IPS-18a (cell line): ENCODE measurements at regions not wholly inside any gene's neighbourhood (a gene's known extent, or its start where the extent isn't known, plus 50 kb on each side); places are given as distances from the start of the nearest gene placed in this dataset.

Source experiments
- H3K27ac ChIP-seq: one replicate; pipeline ENCODE4 v1.5.1; 2013; ENCODE audit warnings: low read length
- H3K27me3 ChIP-seq: one replicate; pipeline ENCODE4 v1.6.1; 2013; ENCODE audit warnings: mild to moderate bottlenecking, low read length; ENCODE audit not compliant: control insufficient read depth, insufficient read depth
- H3K36me3 ChIP-seq: one replicate; pipeline ENCODE4 v1.6.1; 2013; ENCODE audit warnings: low read depth, low read length; ENCODE audit not compliant: control insufficient read depth
- H3K4me1 ChIP-seq: one replicate; pipeline ENCODE4 v1.6.1; 2013; ENCODE audit warnings: low read depth, low read length; ENCODE audit not compliant: control insufficient read depth
- H3K4me3 ChIP-seq: one replicate; pipeline ENCODE4 v1.5.1; 2013; ENCODE audit warnings: low read length
- H3K9ac ChIP-seq: one replicate; pipeline ENCODE4 v1.6.1; 2013; ENCODE audit warnings: mild to moderate bottlenecking, low read length, moderate library complexity
- H3K9me3 ChIP-seq: one replicate; pipeline ENCODE4 v1.6.1; 2013; ENCODE audit warnings: low read depth, low read length; ENCODE audit not compliant: control insufficient read depth

DNA sequence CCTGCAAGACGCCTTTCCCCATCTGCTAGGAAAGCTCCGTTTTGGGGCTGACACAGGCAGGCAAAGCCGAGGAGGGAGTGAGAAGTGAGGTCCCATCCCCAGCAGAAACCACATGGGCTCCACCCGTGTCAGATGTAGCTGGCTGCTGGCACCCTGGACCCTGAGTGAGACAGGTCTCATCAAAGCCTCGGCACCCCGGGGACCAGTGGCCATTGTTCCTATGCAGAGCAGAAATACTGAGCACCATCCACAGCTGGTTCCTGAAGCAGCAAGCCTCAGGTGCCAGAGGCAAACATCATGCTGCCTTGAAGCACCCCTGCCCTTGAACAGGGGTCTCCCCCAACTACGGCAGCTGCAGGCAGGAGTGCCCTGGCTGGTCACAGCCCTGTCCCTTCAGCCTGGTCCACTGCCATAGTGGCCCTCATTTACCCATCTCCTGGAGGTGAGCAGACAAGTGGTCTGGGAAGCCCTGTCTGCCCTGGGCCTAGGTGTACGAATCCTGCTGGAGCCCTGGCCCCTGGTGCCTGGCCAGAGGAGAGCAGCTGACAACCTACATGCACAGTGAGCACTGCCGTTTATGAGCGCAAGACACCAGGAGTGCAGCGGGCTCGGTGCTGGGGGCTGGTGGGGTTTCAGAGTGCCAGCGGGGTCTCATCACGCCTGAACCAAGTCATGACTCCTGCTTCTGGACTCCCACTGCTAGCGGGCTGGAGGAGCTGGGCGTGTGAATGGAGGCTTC lies 289.8 kb upstream of the RTL1 start:
- H3K9ac ChIP-seq = no peak overlapping the region
- H3K27me3 ChIP-seq = no peaks in the 10 kb centered on the region

DNA sequence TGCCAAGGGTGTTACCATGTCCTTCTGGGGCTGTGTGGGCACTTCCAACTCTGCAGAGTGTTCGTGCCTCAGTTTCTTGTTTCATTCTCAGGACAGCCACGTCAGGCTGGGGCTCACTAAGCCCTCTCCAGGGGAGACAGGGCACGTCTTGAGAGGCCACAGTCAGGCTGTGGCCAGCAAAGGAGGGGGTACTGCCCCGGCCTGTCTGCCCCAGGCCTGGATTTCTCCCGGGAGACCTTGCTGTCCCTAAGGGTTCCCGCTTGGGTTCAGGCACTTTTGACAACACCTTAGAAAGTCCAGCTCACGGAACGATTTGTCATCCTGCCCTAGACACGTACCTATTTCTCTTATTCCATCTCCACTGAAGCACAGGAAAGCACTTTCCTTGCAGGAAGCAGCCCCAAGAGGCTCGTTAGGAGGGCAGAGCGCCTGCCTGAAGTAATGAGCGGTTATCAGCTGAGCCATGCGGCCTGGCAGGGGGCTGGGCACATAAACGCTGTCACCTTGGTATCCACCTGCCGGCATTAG lies 290.4 kb upstream of the RTL1 start:
- Histone ChIP-seq H3K4me1 (peaks cover 9% of the 10 kb centered on the region), H3K36me3 (no peaks in the 10 kb centered on the region), H3K27ac (no peak overlapping the region), H3K9ac (no peak overlapping the region), H3K4me3 (no peak overlapping the region), H3K27me3 (no peaks in the 10 kb centered on the region), H3K9me3 (no peaks in the 10 kb centered on the region)

More for the DNA sequence above, 289.8 kb upstream of the RTL1 start:
- Histone ChIP-seq H3K4me1 (peaks cover 9% of the 10 kb centered on the region), H3K36me3 (no peaks in the 10 kb centered on the region), H3K4me3 (no peak overlapping the region), H3K9me3 (no peaks in the 10 kb centered on the region), H3K27ac (no peak overlapping the region)

DNA sequence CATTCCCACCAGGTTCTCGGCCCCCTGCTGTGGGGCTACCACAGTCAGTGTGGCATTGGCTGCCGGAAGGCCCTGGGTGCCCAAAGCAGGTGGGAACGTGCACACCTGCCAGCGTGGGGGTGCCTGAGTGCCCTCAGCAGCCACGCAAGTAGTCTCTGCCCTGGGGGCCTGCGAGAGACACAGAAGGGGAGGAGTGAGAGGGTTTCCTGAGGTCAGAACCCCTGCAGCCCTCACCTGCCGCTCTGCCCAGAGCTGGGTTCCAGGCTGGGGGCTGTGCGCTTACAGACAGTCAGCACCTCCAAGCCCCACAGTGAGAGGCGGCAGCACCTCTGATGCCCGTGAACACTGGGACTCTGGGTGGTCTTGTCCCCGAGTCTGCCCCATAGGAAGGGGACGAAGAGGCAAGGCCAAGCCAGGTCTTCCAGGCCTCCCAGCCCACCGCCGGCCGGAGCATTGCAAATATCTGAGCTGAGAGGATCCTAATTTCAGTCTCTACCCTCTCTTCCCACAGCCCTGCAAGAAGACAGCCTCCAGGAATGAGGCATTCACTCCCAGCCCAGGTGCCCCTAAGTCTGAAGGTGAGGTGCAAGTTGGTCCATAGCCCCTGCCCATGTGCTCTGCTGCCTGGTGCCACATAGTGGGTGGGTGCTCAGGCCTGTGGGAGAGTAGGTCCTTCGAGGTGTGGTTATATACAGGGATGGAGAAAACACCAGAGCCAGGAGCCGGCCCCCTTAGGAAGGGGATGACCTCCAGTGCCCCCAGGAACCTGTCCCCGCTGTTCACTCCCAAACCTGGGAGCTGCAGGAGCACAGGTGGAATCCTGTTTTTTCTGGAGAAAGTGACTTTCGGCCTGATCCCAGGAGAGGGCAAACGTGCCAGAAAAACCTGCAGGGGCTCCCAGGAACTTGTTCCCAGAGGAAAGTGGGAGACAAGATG lies 291.1 kb upstream of the RTL1 start:
- Histone ChIP-seq H3K4me3 (no peak overlapping the region), H3K36me3 (no peaks in the 10 kb centered on the region), H3K27ac (no peak overlapping the region), H3K27me3 (no peaks in the 10 kb centered on the region), H3K4me1 (peaks cover 9% of the 10 kb centered on the region), H3K9me3 (no peaks in the 10 kb centered on the region), H3K9ac (no peak overlapping the region)

DNA sequence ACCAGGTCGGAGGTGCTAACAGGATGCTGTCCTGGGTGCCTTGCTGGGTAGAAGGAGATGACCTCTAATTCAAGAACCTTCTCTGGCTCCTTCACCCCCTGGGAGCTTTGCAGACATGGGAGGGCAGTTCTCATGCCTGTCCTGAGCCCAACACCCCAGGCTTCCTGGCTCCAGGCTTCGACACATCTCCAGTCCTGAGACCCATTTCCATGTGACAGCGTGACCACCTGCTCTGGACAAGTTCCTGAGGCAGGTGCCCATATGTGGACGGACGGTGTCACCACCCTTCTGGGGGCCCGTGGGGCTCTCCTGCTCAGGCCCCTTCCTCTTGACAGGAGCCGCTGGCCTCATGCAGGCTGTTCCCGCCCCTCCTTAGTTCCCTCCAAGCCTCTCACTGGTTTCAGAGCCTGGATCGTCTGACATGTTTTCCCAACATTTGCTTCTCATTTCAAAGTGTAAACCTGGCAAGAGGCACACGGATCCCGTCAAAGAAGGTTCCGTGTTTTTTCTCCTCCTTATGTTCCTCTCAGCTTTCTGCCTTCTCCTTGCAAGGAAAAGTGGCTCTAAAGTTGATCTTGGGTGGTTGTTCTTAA lies 291.9 kb upstream of the RTL1 start:
- no peaks in the 10 kb centered on the region for H3K9me3 ChIP-seq
- no peaks in the 10 kb centered on the region for H3K36me3 ChIP-seq
- H3K9ac ChIP-seq = no peak overlapping the region
- peaks cover 9% of the 10 kb centered on the region for H3K4me1 ChIP-seq
- no peaks in the 10 kb centered on the region for H3K27me3 ChIP-seq
- H3K4me3 ChIP-seq = no peak overlapping the region
- no peak overlapping the region for H3K27ac ChIP-seq

DNA sequence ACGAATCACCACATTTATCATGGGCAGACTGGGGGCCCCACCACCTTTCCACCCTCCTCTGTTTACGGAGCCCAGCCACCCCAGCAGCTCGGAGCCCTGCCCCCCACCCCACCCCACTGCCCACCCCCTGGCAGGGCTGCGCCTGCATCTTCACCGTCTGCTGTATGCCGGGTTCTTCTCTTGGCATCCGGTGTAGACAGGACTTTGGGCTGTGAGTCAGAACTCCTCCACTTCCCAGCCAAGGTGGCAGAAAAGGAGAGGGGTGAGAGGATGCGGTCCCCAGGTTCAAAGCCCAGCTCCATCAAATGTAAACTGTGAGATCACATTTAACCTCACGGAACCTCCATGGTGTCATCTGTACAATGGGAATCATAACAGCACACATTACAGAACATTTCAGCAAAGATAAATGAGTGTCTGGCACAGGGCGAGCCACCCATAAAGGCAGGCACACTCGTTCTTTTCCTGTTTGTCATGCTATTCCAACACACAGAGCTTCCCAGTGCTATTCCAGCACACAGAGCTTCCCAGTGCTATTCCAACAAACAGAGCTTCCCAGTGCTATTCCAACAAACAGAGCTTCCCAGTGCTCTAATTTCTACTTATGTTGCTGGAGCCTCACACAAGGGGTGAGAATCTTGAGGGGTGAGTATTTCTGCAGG lies 292.7 kb upstream of the RTL1 start:
- Histone ChIP-seq H3K4me1 (peaks cover 9% of the 10 kb centered on the region), H3K9me3 (no peaks in the 10 kb centered on the region), H3K27ac (no peak overlapping the region), H3K4me3 (no peak overlapping the region), H3K9ac (no peak overlapping the region), H3K36me3 (no peaks in the 10 kb centered on the region), H3K27me3 (no peaks in the 10 kb centered on the region)

DNA sequence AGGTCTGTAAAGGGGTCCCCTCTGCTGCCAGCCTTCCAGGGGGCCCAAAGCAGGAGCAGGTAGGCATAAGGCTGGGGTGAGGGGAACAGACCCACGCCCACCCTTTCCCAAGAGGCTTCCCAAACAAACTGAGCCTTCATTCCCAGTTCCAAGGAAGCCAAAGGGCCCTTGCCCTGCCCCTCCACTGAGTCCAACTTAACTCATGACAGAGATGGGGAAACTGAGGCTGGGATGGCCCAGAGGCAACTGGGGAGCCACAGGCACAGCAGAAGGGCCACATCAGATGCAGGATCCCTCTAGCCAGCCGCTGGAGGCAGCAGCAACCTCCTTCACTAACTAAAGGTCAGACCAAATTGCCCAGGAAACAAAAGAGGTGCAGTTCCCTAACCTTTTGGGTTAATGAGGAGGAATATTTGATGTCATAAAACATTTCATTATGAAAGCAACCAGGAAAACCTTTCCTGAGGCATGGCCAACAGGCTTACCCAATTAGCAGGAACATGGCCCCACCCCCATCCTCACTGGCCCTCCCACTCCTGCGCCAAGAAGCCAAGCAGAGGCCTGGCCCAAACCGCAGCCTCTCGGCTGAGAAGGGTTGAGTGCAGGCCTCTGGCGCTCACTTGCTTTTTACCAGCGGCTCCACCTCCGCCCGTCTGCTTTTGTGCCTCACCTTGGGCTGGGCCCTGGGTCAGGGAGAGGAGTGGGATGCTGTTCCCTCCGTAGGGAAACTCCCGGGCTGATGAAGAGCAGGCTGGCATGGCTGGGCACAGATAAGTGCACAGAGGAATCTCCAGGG lies 293.5 kb upstream of the RTL1 start:
- H3K4me3 ChIP-seq = no peak overlapping the region
- H3K36me3 ChIP-seq = no peaks in the 10 kb centered on the region
- H3K27me3 ChIP-seq = no peaks in the 10 kb centered on the region
- H3K4me1 ChIP-seq = peaks cover 9% of the 10 kb centered on the region
- no peaks in the 10 kb centered on the region for H3K9me3 ChIP-seq
- H3K9ac ChIP-seq = no peak overlapping the region
- no peak overlapping the region for H3K27ac ChIP-seq

DNA sequence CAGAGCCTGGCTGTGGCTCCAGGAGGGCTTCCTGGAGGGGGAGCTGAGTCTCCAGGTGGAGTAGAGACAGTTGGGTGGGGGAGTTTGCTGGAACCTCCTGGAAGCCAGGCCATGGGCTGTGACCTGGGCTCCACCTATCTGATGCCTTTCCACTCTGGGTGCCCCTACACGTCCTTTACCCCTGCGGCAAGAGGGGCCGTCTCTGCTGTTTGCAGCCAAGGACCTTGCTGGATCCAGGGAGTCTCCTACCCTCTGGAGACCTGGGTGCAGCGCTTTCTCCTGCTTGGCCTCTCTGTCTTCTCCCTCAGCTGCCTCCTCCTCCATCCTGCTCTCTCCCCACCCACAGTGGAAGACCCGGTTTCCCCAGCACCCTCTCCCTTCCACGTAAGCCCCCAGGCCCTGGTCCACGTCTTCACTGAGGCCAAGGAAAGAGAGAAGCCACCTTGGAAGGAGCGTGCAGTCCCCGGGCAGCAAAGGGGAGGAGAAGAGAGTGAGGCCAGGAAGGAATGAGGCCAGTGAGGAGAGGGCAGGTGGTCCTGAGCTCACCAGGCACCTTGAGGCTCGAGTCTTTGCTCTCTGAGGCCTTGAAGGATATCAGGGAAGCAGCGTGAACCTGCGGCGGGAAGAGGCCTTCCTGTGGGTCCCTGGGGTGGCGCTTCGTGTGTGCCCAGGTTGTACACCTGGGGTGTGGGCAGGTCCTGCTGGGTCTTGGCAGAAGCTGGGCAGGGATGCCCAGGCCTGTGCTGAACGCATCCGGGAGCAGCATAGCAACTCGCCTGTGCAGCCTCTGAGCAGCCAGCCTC lies 294.3 kb upstream of the RTL1 start:
- Histone ChIP-seq H3K4me1 (peaks cover 9% of the 10 kb centered on the region), H3K27me3 (no peaks in the 10 kb centered on the region), H3K36me3 (no peaks in the 10 kb centered on the region), H3K27ac (no peak overlapping the region), H3K9ac (no peak overlapping the region), H3K4me3 (no peak overlapping the region), H3K9me3 (no peaks in the 10 kb centered on the region)

DNA sequence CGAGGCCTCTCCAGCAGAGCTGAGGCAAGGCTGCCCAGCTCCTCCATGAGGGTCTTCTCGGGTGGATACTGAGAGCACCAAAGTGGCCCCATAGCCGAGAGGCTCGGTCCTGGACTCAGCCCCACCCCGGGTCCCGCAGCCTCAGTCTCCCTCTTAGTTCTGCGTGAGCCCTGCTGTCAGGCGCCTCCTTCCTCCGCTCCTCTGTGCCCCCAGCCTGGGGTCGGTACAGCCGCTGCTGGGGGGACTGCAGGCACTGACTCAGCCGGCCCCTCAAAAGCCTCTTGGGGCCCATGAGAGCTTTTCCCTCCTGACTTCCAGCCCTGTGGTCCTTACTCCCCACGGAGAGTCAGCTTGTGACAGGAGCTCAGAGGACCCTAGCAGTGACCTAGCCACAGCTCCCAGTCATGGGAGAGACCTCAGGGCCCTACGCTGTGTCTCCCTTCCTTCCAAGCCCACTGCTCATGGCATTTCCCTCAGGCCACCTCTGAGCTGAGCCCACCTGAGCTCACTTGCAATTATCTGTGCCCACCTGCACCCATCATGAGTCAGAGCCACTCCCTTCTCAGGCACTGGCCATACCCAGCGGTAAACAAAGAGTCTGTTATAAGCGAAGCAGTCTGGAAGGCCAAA lies 295.0 kb upstream of the RTL1 start:
- no peaks in the 10 kb centered on the region for H3K36me3 ChIP-seq
- H3K27ac ChIP-seq = no peak overlapping the region
- H3K9me3 ChIP-seq = no peaks in the 10 kb centered on the region
- H3K9ac ChIP-seq = no peak overlapping the region
- H3K4me1 ChIP-seq = peaks cover 9% of the 10 kb centered on the region
- H3K4me3 ChIP-seq = no peak overlapping the region
- no peaks in the 10 kb centered on the region for H3K27me3 ChIP-seq

DNA sequence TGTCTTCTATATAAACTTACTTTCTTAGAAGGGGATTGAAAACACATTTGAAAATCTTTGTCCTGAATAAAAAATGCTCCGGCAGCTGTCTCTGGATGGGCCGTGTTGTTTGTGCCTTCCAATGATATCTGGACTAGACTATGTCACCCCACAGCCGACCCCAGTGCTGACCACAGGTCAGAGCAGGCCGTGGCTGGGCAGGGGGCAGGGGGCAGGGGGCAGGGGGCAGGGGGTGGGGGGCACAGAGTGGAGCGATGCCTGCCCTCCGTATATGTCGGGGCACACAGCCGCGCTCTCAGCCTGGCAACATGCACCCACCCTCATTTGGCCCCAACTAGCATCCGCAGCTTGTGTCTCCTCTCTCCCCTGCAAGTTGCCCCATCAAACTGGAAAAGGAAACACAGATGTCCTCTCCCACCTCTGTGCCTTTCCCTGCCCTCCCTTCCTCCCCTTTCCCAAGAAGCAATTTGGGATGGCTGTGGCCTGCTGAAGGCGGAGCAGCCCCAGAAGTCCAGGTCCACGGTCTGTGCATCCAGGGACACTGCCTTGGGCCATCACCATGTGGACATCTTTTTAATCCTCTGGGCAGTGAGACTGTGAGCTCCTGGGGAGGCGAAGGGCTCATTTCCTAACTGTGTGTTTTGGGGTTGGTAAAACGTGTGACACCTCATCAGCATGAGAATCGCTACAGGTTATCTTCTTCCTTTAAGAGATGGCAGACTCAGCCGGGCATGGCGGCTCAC lies 295.7 kb upstream of the RTL1 start:
- no peak overlapping the region for H3K27ac ChIP-seq
- H3K4me1 ChIP-seq = peaks cover 3% of the 10 kb centered on the region
- H3K36me3 ChIP-seq = no peaks in the 10 kb centered on the region
- H3K9me3 ChIP-seq = no peaks in the 10 kb centered on the region
- H3K9ac ChIP-seq = no peak overlapping the region
- no peak overlapping the region for H3K4me3 ChIP-seq
- no peaks in the 10 kb centered on the region for H3K27me3 ChIP-seq
